PC-9 (cell line): ENCODE measurements at regions not wholly inside any gene's neighbourhood (a gene's known extent, or its start where the extent isn't known, plus 50 kb on each side); places are given as distances from the start of the nearest gene placed in this dataset.

Source experiments
- BruUV-seq: library from RNA; stranded (reverse); fragments of 400-500 nt; replicated peaks from 2 replicates; lab custom pipeline; 2021; lab: Mats Ljungman, UMichigan
- CTCF ChIA-PET: fragments of 300-600 bp; sonication (Branson Sonifier 250); formaldehyde crosslinking; loops from one replicate; lab custom pipeline; 2022; ENCODE audit warnings: antibody characterized with exemption; lab: Charles Lee
- POLR2A ChIA-PET: fragments of 300-600 bp; sonication (Branson Sonifier 250); formaldehyde crosslinking; loops from one replicate; lab custom pipeline; 2022; ENCODE audit warnings: antibody characterized with exemption; ENCODE audit not compliant: unreplicated experiment; lab: Charles Lee
- DNase-seq, 2 experiments: peaks; one replicate each; pipeline versions ENCODE4 v3.0.0 to v3.0.0-alpha.2; 2015 to 2022; ENCODE audit warnings: mixed read lengths in 1 of 2
- H2AFZ ChIP-seq: fragments of 200-600 bp; sonication (generic); 2 replicates; pipeline ENCODE4 v1.8.1; 2017; ENCODE audit warnings: antibody characterized with exemption
- H3F3A ChIP-seq: fragments of 200-600 bp; sonication (generic); 2 replicates; pipeline ENCODE4 v1.8.1; 2017; ENCODE audit warnings: antibody characterized with exemption, mild to moderate bottlenecking, low read depth; ENCODE audit not compliant: insufficient read depth
- H3K27ac ChIP-seq: fragments of 200-600 bp; sonication (generic); 2 replicates; pipeline ENCODE4 v1.6.1; 2016; ENCODE audit warnings: mixed run types
- H3K27me3 ChIP-seq: fragments of 200-600 bp; sonication (generic); 2 replicates; pipeline ENCODE4 v1.6.1; 2016; ENCODE audit warnings: low read depth, mixed run types; ENCODE audit not compliant: insufficient read depth
- H3K36me3 ChIP-seq: fragments of 200-600 bp; sonication (generic); 2 replicates; pipeline ENCODE4 v1.6.1; 2016; ENCODE audit warnings: low read depth, mixed run types
- H3K4me1 ChIP-seq: fragments of 200-600 bp; sonication (generic); replicated peaks from 2 replicates; pipeline ENCODE4 v1.6.1; 2016; ENCODE audit warnings: mixed run types; ENCODE audit not compliant: insufficient read depth
- H3K4me2 ChIP-seq: fragments of 200-600 bp; sonication (generic); 2 replicates; pipeline ENCODE4 v1.6.1; 2017; ENCODE audit warnings: mixed run types
- H3K4me3 ChIP-seq: fragments of 200-600 bp; sonication (generic); 2 replicates; pipeline ENCODE4 v1.6.1; 2016; ENCODE audit warnings: mixed run types
- H3K79me2 ChIP-seq: fragments of 200-600 bp; sonication (generic); 2 replicates; pipeline ENCODE4 v1.6.1; 2017; ENCODE audit warnings: low read depth, mixed run types
- H3K9me2 ChIP-seq: fragments of 200-600 bp; sonication (generic); 2 replicates; pipeline ENCODE4 v1.8.1; 2017; ENCODE audit warnings: mild to moderate bottlenecking; ENCODE audit not compliant: insufficient read depth
- H3K9me3 ChIP-seq: fragments of 200-600 bp; sonication (generic); 2 replicates; pipeline ENCODE4 v1.8.1; 2016; ENCODE audit warnings: low read depth; ENCODE audit not compliant: insufficient read depth
- H4K20me1 ChIP-seq: fragments of 200-600 bp; sonication (generic); 2 replicates; pipeline ENCODE4 v1.8.1; 2017; ENCODE audit not compliant: insufficient read depth
- EZH2 ChIP-seq: fragments of 200-600 bp; sonication (generic); IDR thresholded peaks from 2 replicates; pipeline ENCODE4 v1.8.0; 2017; ENCODE audit warnings: antibody characterized with exemption, low read depth
- intact Hi-C: fragments of 100-400 bp; cut with micrococcal nuclease; formaldehyde crosslinking; loops from one replicate; pipeline ENCODE4 v1.10.0; 2022; ENCODE audit not compliant: unreplicated experiment
- TF ChIP-seq, protein P1 (sequence below): fragments of 200-600 bp; sonication (generic); conservative IDR thresholded peaks from 2 replicates; pipeline ENCODE4 v1.6.1; 2017; ENCODE audit warnings: mixed run types, antibody characterized with exemption, mild to moderate bottlenecking, moderate library complexity

DNA sequence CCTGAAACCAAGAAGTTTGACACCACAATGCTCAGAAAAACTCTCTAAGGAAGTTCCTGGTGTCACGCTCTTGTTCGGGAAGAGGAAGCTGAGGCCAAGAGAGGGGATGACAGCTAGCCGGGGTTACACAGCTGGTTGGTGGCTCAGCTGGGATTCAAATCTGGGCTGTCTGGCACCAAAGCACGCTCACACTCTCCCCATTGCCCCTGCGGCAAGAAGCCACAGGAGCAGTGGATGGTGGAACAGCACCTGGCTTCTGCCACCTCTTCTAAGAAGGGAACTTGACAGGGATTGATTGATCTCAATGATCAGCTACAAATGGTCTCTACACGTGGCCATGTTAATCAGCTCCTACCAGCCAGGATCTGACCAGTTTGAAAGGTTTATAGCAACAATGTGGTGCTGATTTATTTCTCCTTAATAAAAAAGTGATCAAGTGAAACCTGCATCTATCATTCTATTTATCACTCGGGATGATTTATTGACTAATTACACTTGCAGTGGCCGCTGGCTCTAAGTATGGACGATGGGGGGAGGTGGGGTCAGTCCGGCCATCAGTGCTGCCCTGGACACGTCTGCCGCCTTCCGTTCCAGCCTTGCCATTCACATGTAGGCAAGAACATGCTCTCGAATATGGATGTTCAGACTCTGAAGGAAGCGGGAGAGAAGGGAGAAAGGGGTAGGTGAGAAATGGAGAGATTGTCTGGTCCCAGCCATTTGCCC, 71.9 kb upstream of the TOP1 start:
- CTCF ChIA-PET, result no interaction called here
- Histone ChIP-seq H2AFZ (no peak overlapping the region), H4K20me1 (no peaks in the 10 kb centered on the region), H3F3A (no peaks in the 10 kb centered on the region), H3K79me2 (no peaks in the 10 kb centered on the region), H3K27ac (no peak overlapping the region), H3K4me1 (no peaks in the 10 kb centered on the region), H3K9me2 (no peaks in the 10 kb centered on the region), H3K4me3 (no peak overlapping the region), H3K9me3 (peaks cover 6% of the 10 kb centered on the region; the same call in 1 of the 2 replicates), H3K27me3 (peaks cover 44% of the 10 kb centered on the region), H3K36me3 (no peaks in the 10 kb centered on the region), H3K4me2 (no peak overlapping the region)
- peak in 1 of 2 experiments; percentile 27 for DNase-seq
- intact Hi-C loops, result no loop called here
- POLR2A ChIA-PET, result interaction anchor here (0.5 kb wide), 1 partner anchor 784 kb away, joined by 3 read pairs; no protein-coding TSS in a partner anchor
- BruUV-seq, result no TSS peak
- TF ChIP-seq, protein P1, sequence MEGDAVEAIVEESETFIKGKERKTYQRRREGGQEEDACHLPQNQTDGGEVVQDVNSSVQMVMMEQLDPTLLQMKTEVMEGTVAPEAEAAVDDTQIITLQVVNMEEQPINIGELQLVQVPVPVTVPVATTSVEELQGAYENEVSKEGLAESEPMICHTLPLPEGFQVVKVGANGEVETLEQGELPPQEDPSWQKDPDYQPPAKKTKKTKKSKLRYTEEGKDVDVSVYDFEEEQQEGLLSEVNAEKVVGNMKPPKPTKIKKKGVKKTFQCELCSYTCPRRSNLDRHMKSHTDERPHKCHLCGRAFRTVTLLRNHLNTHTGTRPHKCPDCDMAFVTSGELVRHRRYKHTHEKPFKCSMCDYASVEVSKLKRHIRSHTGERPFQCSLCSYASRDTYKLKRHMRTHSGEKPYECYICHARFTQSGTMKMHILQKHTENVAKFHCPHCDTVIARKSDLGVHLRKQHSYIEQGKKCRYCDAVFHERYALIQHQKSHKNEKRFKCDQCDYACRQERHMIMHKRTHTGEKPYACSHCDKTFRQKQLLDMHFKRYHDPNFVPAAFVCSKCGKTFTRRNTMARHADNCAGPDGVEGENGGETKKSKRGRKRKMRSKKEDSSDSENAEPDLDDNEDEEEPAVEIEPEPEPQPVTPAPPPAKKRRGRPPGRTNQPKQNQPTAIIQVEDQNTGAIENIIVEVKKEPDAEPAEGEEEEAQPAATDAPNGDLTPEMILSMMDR, result no peak
- no peak for TF ChIP-seq EZH2

DNA sequence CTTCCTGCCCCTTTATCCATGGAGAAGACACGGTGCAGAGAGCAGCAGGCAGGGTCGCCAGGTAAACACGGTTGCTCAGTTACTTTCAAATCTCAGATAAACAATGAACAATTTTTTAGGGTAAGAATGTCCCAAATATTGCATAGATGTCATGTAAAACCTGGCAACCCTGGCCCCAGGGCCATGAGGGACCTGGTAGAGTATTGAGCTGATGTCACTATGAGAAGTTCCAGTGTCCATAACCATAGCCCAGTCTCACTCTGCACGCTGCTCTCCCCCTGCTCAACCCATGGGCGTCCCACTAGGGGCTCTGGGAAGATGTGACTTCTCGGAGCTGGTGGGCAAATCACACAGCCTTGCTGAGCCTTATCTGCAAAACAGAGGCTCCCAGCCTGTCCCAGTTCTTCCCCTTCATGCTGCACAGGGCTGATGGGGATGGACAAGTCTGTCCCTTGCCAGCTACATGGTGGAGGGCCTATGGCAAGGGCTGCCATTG, 71.3 kb upstream of the TOP1 start:
- no peak overlapping the region for H3K4me3 ChIP-seq
- no peaks in the 10 kb centered on the region for H3K36me3 ChIP-seq
- DNase-seq, result no peak
- CTCF ChIA-PET, result no interaction called here
- BruUV-seq, result no TSS peak
- intact Hi-C loops, result no loop called here
- H3K9me3 ChIP-seq, result peaks cover 6% of the 10 kb centered on the region; the same call in 1 of the 2 replicates
- no peak overlapping the region for H3K27ac ChIP-seq
- H2AFZ ChIP-seq, result no peak overlapping the region
- no peaks in the 10 kb centered on the region for H3K4me1 ChIP-seq
- H3K9me2 ChIP-seq, result no peaks in the 10 kb centered on the region
- no peaks in the 10 kb centered on the region for H3K79me2 ChIP-seq
- H3K4me2 ChIP-seq, result no peak overlapping the region
- H3F3A ChIP-seq, result no peaks in the 10 kb centered on the region
- POLR2A ChIA-PET, result no interaction called here
- peaks cover 37% of the 10 kb centered on the region for H3K27me3 ChIP-seq
- H4K20me1 ChIP-seq, result no peaks in the 10 kb centered on the region
- no peak for TF ChIP-seq EZH2
- TF ChIP-seq, protein P1, result no peak

DNA sequence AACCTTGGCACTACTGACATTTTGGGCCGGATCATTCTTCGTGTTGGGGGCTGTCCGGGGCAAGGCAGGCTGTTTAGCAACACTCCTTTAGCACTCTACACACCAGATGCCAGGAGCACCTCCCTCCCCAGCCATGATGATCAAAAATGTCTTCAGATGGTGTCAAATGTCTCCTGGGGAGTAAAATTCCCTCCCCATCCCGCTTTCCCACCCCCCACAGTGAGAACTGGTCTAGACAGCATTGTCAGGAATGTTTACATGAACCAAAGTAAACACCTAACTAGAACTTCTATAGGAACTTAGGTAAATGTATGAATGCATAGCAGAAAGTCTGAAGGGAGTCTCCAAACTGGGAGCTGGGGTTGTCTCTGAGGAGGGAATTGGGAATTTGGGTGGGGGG, 70.0 kb upstream of the TOP1 start:
- Histone ChIP-seq H3K9me2 (no peaks in the 10 kb centered on the region), H3K4me1 (no peaks in the 10 kb centered on the region), H4K20me1 (no peaks in the 10 kb centered on the region), H2AFZ (no peak overlapping the region), H3K27me3 (peaks cover 32% of the 10 kb centered on the region), H3K4me2 (no peak overlapping the region), H3K36me3 (no peaks in the 10 kb centered on the region), H3F3A (no peaks in the 10 kb centered on the region), H3K4me3 (no peak overlapping the region), H3K27ac (no peak overlapping the region), H3K79me2 (no peaks in the 10 kb centered on the region), H3K9me3 (peaks cover 6% of the 10 kb centered on the region; the same call in 1 of the 2 replicates)
- BruUV-seq, result no TSS peak
- DNase-seq, result no peak
- ChIA-PET CTCF (no interaction called here), POLR2A (no interaction called here)
- intact Hi-C loops, result no loop called here
- TF ChIP-seq, protein P1, result no peak
- TF ChIP-seq EZH2, result no peak
